Caki2 (cell line): ENCODE measurements at regions not wholly inside any gene's neighbourhood (a gene's known extent, or its start where the extent isn't known, plus 50 kb on each side); places are given as distances from the start of the nearest gene placed in this dataset.
"Not testable (repeated sequence)": the region's sequence is repeated elsewhere in the genome, so short reads cannot be mapped to it uniquely, and the experiment has no call there.

Experiments used
- DNase-seq: peaks from one replicate; pipeline ENCODE4 v3.0.0-alpha.2; 2015; ENCODE audit warnings: low read depth
- in situ Hi-C: cut with HindIII; loops from 2 replicates; pipeline ENCODE4 v1.10.0; 2016; ENCODE audit warnings: low sequenced_read_pairs, low pct_unique_long_range_greater_than_20kb, mixed read lengths

- no peak for DNase-seq
- in situ Hi-C loops, result no loop called here
These were observed 58.6 kb upstream of the USP25 start for GRCh38 chr21:15671188-15671587.

GRCh38 chr21:15672578-15672977, 57.2 kb upstream of the USP25 start:
- in situ Hi-C loops, DNase-seq: not testable (repeated sequence)

- no peak for DNase-seq
- in situ Hi-C loops, result no loop called here
These were observed 52.8 kb upstream of the USP25 start for GRCh38 chr21:15676935-15677334.

- in situ Hi-C loops, result no loop called here
- DNase-seq, result no peak
These were observed 50.2 kb upstream of the USP25 start for GRCh38 chr21:15679630-15680029.
